NCI-H2196 (cell line): ENCODE measurements at regions not wholly inside any gene's neighbourhood (a gene's known extent, or its start where the extent isn't known, plus 50 kb on each side); places are given as distances from the start of the nearest gene placed in this dataset.

Experiments
- DNase-seq: peaks from one replicate; lab custom pipeline; 2025; ENCODE audit not compliant: unreplicated experiment; lab: John Stamatoyannopoulos, UW

DNA sequence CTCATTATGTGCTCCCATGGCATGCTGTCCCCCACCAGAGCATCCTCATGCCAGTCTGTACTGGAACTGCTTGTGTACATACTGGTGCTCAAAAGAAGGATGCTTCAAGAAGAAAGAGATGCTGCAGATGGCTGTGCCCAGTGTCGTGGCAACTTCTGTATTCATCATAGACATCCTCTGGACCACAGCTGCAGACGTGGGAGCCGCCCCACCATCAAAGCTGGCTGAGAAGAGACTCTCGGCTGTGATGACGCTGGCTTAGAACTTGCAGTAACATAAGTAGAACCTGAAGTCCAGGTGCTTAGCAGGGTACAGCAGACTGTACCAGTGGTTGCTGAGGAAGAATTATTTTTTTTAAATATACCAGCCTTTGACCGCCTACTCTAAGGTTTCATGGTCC, 112.6 kb upstream of the ARHGAP5 start:
- DNase-seq = no peak

DNA sequence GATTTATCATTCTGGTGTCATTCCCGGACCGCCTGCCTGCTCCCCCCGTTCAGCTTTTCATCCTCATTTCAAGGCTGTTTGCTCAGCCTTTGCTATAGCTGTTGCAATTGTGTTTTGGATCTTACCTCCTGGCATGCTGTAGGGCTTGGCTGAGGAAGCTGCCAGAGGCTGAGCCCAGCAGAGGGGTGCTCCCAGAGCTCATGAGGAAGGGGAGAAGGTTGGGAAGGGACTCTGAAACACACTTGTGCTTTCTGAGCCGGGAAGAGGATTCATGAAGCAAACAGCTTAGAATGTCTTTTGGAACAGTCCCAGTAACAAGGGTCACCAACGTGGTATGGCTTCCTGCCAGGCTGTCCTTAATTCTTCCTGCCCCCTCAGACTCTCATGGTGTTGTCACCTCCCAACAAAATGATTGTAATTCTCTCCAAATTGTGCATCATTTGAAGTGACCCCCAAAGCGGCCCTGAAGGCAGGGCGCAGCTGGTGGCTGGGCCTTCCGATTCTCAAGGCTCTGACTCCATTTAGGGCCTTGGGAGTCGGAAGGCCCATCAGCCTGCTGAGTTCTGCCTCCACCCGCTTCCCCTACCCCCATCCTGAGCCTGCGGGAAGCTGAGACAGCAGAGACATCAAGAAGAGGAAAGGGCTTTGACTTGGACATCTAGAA, 111.9 kb upstream of the ARHGAP5 start:
- no peak for DNase-seq

DNA sequence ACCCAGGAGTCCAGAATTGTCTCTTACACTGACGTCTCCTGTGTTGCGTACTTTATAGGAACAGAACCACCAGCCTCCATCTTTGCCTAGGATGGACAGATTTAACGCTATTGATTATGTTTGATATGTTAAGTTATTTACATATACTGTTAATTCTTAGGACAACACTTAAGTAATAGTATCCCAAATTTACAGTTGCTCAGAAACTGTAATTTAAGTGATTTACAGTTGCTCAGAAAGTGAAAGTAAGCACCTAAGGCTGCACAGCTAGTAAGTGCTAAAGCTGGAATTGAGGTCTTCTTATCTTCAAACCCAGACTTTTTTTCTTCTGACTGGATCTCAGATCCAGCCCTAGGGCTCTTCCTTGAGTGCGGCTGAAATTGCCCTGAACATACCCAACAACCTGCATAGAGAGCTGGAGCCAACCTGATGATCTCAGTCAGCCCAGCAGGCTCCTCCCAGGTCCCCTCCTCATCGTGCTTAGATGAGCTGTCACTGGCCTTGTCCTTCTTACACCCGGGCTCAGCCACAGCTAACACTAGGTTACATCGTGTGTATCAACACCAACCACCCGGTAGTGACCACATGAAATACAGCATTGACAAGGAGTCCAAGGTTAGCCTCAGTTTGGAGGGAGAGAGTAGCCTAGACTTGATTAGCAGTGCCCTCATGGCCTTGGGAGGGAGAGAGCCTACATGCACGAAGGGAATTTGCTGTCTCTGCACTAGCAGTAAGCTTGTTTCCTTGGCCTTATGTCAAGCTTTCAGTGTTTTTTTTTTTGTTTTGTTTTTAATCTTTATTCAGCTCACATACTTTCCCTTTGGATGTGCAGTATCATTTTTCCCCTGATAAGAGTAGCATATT, 111.1 kb upstream of the ARHGAP5 start:
- no peak for DNase-seq

DNA sequence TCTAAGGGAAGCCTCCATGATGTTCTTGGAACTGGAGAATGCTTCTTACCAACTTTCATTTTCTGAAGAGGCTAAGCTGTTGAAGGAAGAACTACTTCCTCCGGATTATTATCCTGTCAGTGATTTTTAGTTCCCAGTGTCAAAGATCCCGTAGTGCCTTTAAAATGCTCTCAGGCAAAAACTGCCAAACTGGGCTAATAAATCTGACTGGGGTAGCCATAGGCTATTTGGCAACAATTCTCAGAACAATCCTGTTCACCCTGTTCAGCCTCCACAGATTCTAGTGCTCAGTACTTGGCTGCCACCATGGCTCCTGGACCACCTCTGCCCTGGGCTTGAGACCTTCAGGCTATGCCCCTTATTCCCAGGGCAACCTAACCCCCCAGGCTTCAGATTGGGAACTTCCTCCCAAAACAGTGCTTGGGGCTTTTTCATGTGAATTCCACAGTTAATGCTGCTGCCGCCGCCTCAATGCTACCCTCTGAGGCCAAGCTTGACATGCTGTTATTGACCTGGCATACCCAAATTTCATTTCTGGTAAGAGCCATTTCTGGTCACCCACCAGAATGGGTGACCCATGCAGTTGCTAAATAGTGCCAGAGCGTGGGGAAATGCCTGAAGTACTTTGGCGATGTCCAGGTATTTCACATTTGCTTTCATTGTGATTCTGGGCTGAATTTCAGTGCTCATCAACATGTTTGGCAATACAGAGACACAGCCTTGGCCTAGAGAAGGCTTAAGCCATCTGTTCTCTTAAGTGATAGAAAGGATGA, 110.0 kb upstream of the ARHGAP5 start:
- no peak for DNase-seq

DNA sequence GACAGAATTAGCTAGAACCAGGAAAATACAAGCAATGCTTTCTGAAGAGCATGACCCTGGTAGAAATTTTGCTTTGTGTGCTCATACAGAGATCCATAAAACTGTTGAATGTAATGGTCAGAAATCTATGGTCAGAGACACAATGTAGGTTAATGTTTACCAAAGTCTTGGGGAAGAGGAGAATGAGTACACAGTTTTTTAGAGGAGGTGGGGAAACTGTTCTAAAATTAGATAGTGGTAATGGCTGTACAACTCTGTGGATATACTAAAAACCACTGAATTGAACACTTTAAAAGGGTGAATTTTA, 109.5 kb upstream of the ARHGAP5 start:
- DNase-seq = no peak

DNA sequence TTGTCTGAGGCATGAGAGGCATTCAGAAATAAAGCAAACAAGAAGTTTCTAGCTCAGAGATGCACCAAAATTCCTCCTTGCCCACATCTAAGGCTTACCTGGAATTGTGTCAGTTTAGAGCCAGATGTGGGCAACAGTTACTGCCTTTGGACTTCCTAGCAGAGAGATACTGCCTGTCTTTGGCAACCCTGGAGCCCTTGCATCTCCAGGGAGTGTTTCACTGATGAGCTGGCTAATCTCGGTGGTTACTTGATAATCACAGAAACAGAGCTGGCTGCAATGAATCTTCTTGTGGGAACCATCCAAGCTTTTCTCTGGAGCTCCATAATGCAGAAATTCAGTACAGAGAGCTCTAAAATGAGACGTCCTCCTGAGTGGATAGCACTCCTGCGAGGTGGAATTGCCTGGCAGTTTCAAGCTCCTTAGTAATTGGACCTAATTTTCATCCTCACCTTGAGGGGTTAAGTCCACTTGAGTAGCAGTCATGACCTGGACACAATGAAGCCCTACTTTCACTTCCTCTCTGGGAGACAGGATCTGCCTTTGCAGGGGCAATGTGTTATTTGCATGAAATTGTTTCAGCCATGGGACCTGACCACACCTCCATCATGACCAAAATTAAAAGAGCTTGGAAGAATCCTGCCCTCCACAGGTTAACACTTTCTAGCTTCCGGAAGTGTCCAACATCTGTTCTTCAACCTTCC, 108.8 kb upstream of the ARHGAP5 start:
- DNase-seq = no peak

DNA sequence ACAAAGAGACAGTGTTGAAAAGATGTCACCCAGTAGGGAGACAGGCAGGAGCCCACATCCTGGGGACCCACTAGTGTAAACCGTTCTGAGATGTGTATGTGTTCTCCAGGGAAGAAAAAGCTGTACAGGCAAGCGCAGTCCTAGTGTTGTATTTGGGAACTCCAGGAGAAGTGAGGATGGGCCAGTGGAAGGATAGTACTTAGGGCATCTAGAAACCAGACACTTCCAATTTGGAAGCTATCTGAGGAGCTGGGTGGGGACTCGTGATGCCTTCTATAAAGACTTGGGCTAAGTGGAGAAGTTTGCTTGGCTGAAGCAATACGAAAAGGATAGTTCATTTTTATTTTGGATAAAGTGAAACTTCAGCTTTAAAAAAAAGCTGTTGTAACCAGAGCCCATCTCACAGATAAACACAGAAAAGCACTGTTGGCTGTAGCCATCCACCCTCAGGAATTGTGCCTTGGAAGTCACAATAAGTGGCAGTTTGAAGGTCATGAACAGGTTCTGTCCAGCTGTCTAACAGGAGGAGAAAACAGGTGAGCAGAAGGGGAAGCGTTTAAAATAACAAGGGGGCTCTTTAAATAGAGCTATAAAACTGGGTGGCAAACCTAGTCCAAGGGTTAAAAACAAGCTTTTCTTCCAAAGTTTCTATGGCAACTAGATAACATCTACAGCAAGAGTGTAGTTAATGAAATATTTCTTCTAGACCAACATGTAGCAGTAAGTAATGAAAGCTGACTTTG, 108.0 kb upstream of the ARHGAP5 start:
- DNase-seq = no peak

DNA sequence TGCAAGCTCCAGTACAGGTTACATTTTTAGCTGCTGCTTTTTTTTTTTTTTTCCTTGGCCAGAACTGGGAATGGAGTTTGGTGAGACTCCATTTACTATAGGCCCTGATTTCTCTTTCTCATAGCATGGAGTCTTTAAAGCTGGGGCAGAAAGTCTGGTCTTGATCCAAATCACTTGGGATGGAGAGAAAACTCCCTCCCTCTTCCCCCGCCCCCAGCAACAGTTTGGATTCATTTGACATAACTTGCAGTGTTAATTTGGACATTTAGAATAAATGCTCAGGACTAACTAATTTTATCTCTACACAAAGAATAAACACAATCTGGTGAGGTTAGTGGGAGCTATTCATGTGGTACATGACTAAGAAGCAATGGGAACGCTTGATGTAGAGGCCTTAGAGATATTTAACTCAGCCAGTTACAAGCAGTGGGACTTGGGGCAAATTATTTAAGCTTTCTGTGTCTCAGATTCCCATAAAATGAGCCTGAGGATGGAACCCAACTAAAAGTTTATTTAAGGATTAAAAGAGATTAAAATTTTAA, 107.3 kb upstream of the ARHGAP5 start:
- no peak for DNase-seq

DNA sequence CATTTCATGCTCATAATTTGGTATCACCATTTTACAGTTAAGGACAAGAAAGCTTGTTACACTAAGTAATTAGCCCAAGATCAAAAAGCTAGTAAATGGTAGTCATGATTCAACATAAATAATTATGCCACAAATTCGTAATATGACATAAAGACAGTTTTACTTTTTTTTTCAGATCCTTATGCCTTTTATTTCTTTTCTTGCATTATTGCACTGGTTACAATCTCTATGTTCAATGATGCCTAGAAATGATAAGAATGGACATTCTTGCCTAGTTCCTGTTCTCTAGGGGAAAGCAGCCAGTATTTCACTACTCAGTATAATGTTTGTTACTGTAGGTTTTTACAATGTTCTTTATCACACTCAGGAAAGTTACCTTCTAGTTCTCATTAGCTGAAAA, 106.4 kb upstream of the ARHGAP5 start:
- no peak for DNase-seq

DNA sequence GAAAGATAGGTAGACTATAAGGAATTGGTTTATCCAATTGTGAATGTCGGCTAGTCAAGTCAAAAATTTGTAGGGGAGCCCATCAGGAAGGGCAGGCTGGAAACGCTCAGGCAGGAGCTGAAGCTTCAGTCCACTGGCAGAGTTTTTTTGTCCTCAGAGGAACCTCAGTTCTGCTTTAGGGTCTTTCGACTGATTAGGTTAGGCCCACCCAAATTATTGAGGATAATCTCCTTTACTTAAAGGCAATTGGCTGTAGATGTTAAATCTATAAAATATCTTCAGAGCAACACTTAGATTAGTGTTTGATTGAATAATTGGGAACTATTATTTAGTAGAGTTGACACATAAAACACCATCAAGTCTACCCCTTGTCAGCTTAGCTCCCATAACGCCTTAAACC, 105.5 kb upstream of the ARHGAP5 start:
- DNase-seq = no peak

DNA sequence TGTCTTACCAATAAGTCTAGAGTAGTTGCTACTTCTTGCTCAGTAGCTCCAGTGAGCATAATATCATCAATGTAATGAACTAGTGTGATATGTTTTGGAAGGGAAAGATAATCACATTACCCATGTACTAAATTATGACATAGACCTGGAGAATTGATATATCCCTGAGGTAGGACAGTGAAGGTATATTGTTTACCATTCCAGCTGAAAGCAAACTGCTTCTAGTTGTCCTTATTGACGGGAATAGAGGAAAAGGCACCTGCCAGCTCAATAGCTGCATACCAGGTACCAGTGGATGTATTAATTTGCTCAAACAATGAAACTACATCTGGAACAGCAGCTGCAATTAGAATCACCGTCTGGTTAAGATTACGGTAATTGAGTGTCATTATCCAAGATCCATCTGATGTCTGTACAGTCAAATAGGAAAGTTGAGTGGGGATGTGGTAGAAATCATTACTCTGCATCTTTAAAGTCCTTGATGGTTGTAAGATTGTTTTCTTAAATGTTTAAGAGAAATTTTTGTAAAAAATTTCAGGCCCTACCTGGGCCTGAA, 100.0 kb upstream of the ARHGAP5 start:
- no peak for DNase-seq

DNA sequence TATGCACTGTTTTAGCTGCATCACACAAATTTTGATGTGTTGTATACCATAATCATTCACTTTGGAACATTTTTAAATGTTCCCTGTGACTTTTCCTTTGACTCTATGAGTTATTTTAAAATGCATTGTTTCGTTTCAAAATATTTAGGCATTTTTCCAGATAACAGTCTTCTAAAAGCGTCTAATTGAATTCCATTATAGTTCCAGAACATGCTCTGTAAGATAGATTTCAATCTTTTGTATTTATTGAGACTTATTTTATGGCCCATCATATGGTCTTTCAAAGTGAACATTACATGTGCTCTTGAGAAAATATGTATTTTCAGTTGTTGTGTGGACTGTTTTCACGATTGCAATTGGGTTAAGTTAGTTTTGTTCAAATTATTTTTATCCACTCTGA, 98.7 kb upstream of the ARHGAP5 start:
- DNase-seq = no peak

DNA sequence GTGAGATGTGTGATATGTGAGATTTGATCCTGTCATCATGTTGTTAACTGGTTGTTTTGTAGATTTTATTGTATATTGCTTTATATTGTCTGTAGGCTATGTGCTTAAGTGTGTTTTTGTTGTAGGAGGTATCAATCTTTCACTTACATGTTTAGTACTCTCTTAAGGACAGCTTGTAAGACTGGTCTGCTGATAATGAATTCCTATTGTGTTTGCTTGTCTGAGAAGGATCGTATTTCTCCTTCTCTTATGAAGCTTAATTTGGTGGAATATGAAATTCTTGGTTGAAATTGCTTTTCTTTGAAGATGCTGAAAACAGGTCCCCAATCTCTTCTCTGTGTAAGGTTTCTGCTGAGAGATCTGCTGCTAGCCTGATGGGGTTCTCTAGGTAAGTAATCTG, 94.5 kb upstream of the ARHGAP5 start:
- no peak for DNase-seq

DNA sequence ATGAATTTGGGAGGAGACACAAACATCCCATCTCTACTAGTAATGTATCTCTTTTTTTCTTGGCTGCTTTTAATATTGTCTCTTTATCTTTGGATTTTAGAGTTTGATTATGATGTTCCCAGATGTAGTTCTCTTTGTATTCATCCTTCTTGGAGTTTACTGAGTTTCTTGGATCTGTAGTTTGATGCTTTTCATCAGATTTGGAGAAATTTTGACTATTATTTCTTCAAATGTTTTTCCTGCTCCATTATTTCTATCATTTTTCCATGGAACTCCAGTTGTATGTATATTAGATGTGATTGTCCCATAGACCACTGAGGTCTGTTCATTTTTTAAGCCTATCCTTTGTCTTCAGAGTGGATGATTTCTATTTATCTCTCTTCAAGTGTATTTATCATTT, 90.7 kb upstream of the ARHGAP5 start:
- no peak for DNase-seq

DNA sequence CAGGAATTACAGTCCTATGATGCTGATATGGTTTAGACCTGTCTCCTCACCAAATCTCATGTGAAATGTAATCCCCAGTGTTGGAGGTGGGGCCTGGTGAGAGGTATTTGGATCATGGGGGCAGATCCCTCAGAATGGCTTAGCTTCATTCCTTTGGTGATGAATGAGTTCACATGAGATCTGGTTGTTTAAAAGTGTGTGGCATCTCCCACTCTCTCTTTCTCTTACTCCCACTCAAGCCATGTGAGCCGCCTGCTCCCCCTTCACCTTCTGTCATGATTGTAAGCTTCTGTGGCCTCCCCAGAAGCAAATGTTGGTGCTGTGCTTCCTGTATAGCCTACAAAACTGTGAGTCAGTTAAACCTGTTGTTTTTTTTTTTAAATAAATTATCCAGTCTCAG, 89.4 kb upstream of the ARHGAP5 start:
- no peak for DNase-seq

DNA sequence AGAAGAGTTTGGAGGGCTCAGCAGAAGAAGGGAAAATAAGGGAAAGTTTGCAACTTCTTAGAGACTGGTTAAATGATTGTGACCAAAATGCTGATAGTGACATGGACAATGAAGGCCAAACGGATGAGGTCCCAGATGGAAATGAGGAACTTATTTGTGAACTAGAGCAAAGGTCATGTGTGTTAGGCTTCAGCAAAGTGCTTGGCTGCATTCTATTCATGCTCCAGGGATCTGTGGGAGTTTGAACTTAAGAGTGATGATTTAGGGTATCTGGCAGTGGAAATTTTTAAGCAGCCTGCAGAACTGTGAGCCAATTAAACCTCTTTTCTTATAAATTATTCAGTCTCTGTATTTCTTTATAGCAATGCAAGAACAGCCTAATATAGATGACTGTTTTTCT, 88.9 kb upstream of the ARHGAP5 start:
- no peak for DNase-seq

DNA sequence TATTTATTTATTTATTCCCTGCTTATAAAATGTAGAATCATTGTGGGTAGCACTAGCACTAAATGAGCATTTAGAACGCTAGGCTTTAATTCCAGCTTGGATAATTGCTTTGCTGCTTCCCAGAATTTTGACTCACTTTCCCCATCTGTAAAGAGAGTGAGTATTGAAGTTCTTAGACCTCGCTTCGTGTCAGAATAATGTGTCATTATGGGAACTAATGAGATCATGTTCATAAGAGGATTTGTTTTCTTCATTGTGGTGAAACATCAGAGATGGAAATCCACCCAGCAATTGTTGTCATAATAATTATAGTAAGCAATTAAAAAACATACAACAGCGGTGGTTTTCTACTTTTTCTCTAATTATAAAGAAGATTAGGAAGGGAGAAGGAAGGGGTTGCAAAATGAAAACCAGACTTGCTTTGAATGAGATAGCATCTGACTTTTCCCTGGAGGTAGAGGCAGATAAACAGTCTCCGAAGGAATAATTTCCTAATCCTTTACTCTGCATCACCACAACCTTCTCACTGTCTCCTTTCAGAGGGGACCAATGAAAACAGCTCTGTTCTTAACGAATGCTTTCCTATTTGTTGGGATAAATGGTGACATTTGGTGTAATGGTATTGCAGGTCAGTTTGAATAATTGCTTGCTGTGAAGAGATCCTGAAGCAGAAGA, 86.8 kb upstream of the ARHGAP5 start:
- DNase-seq = no peak

DNA sequence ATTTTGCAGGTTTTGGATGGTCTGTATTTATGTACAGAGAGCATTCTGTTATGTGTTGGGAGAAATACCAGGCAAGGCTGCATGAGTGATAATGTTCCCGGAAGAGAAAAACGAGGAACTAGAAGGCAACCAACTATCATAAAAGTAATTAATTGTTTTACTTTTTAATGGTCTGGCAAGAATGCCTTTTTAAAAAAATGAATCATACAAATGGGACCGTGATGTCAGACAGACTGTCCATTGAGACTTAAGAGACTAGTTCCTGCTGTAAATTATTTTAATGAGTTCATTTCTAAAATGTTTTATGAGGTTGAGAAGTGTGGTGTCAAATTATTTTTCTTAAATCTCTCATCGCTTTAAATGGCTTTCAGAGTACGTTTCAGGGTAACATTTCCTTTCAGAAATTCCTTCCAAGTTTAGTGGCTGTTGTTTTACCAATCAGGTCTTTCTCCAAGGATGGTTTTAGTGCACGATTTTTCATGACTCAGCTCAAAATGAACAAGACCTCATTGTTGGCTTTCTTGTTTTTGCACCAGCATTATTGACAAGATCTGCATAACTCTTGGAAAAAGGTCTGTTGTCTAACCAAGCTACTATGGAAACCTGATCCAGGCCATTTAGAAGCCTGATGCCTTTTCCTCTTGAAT, 86.1 kb upstream of the ARHGAP5 start:
- DNase-seq = no peak

DNA sequence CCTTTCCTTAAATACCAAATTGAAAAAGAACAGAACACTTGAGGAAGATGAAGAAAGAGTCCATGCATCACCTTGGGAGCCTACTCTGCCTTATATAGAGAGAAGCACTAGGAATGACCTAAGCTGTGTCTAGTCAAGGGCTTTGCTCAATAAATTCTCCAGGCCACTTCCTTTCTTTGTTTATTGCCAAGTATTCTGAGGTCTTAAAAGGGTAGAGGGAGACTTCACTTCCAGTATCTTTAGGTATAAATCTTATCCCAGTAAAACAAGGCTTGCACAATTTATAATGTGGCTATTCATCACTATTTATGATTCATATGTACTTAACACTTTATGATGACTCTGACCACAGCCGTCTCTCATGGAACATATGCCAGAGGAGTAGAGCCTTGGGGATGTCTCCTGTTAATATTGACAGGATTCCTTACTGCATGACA, 85.1 kb upstream of the ARHGAP5 start:
- no peak for DNase-seq
